Stimulated activated CD4-positive, alpha-beta T cell treated with anti-CD3 and anti-CD28 coated beads, Interleukin-15, amount 100 ng/mL, for 24 hours (primary cell): ENCODE measurements at regions not wholly inside any gene's neighbourhood (a gene's known extent, or its start where the extent isn't known, plus 50 kb on each side); places are given as distances from the start of the nearest gene placed in this dataset.
"Not testable (repeated sequence)": the region's sequence is repeated elsewhere in the genome, so short reads cannot be mapped to it uniquely, and the experiment has no call there.

Experiments used
- DNase-seq: peaks from one replicate; pipeline ENCODE4 v3.0.0-alpha.2; 2020

DNA sequence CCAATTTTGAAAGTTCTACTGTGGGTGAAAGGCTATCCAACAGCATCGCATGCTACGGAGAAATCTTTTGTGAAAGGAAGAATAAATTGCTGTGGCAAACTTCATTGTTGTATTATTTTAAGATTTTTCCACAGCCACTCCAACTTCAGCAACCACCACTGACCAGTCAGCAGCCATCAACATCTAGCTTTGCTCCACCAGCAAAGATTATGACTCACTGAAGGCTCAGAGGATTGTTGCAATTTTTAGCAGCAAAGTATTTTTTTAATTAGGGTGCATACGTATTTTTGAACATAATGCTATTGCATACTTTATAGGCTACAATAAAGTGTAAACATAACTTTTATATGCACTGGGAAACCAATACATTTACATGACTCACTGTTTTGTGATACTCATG, 493.5 kb downstream of the TFAP2A start:
- DNase-seq = no peak

DNA sequence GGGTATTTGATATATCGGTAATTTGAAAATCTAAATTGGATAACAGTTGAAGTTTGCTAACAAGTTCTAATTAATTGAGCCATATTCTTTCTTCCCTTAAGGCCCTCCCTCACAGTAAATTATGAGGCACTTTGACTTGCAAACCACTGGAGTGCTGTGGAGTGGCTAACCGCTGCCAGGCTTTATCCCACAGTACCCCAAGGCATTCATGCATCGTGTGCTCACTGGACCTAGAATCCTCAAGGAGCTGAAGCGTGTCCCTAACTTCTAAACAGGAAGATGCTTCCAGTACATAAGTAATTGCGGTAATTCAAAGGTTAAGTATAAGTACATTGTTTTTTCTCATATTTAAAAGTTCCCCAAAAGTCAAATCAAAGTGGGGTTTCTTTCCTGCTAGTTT, 499.9 kb downstream of the TFAP2A start:
- no peak for DNase-seq

DNA sequence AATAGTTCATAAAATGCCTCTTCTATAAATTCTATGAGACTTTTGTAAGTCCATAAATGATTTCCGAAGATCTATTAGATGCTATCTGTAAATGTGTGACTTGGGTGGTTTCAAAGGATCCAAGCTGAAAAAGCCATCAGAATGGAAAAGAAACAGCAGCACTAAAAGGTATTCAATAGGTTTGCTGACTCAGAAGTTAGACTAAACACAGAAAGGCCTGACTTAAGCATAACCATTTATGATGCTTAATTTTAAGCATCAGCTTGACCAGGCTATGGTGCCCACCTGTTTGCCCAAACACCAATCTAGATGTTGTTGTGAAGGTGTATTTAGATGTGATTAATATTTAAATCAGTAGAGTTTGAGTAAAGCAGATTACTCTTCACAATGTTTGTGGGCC, 513.5 kb downstream of the TFAP2A start:
- DNase-seq = no peak

- no peak for DNase-seq
Observed at GRCh38 chr6:9896806-9897205, 518.1 kb downstream of the TFAP2A start.

DNA sequence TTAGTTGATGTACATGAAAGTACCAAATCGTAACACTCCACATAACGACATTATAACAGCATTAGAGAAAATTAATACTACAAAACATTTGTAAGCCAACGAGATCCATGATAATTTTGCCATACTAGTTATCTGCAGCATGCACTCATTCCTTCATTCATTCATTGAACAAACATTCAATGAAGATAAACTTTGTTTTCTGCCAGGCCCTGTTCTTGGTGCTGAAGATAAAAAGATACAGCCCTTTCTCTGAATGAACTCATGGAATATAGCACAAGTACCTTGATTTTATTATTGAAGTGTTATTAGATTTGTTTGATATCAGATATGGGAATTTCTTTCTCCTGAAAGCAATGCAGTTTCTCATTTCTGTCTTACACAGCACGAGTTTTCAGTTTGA, 524.0 kb downstream of the TFAP2A start:
- no peak for DNase-seq

GRCh38 chr6:9890469-9890868, 524.4 kb downstream of the TFAP2A start:
- no peak for DNase-seq

DNA sequence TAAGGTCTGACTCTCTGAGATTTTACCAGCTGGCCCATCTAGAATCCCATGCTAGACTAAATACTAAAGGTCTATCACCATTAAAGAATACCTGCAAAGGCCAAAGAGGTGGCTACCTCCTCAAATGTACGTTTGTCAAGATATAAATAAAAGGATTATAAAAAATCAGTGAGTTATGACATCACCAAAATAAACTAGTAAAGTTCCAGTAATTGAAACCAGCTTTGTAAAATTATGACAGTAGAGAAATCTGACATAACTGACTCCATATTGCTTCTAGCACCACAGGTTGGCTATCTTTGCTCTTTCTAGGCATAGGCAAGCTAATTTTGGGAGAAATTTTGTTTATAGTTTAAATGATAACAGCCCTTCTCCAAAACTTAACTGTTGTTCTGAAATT, 536.3 kb downstream of the TFAP2A start:
- DNase-seq = no peak

GRCh38 chr6:9875605-9876353, 539.1 kb downstream of the TFAP2A start:
- DNase-seq = no peak

GRCh38 chr6:9862603-9863167, 552.2 kb downstream of the TFAP2A start:
- DNase-seq = no peak

DNA sequence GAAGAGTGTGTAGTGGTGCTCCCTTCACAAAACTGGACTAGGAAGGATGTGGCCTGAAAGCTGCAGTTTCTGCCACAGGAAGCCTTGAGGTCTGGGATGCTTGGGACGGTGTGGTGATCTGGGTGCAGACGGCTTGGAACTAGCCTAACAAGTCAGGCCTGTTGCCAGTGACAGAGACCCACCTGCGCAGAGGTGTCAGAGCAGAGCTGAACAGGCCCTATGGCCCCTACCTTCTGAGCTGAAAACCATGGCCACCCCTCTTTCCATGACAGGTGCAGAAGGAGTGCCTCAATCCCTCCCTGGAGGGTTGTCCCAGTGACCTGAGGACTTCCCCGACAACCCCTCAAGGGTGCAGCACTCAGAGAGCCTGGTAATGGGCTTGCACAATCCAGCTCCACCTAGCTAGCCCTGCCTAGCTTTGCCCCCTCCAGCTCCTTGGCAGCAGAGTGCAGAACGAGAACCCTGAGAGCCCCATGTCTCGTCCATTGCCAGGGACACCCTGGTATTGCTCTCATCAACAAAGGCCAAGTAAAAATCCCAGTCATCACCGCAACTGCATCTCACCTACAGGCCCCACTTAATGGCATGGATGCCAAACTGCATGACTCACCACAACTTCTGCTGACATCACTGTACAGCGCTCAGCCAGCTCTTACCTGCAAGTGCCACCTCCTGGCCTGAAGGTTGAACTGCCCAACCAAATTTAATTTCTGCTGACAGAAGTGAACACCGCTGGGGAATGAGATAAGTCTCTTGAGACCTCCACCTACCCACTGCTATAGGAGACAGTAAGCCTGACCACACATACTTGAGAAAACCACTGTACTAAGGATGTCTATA, 563.1 kb downstream of the TFAP2A start:
- peak; percentile 5 for DNase-seq

DNA sequence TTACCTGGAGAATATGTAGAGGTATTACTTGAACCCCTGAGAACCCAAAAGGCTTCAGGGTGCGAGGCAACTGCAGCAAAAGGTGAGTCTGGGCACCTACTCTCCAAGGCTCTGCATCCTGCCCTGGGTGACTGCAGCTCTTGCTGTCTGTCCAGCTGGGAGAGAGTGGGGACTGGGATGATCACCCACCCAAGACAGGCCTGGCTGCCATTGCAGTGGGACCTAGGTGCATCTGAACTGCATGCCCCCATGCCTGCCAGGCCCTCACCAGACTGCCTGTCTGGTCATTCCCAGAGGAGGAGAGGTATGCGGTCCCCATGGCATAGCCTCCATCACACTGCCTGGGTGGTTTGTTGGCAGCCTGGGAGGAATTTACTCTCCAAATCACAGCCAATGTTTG, 563.9 kb downstream of the TFAP2A start:
- DNase-seq = no peak

- DNase-seq = no peak
Observed at GRCh38 chr6:9848094-9848493, 566.8 kb downstream of the TFAP2A start.

- no peak for DNase-seq
Observed at GRCh38 chr6:9841886-9842725, 572.8 kb downstream of the TFAP2A start.

- DNase-seq = no peak
Observed at GRCh38 chr6:9834233-9834632, 580.6 kb downstream of the TFAP2A start.

DNA sequence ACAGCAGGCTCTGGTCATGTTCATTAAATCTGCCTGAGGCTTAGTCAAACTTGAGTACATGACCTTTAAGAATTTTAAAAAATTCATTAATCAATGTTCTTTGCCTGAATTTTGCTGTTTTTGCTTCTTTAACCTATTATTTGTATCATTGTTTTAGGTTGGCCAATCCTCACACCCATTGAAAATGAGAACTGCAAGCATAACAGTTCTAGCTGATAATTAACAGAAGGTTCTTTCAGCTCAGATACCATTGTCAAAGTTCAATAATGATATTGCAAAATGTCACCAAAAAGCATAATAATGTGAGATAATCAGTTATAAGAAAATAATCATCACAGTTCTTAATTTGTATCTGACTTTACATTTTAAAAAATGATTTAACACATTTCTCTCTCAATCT, 583.1 kb downstream of the TFAP2A start:
- DNase-seq = no peak

GRCh38 chr6:9830808-9831207, 584.1 kb downstream of the TFAP2A start:
- DNase-seq = no peak

GRCh38 chr6:9825526-9825925, 589.3 kb downstream of the TFAP2A start:
- no peak for DNase-seq

- not testable (repeated sequence) for DNase-seq
Observed at GRCh38 chr6:9810727-9811126, 604.1 kb downstream of the TFAP2A start.

GRCh38 chr6:9810286-9810685, 604.6 kb downstream of the TFAP2A start:
- DNase-seq = no peak

DNA sequence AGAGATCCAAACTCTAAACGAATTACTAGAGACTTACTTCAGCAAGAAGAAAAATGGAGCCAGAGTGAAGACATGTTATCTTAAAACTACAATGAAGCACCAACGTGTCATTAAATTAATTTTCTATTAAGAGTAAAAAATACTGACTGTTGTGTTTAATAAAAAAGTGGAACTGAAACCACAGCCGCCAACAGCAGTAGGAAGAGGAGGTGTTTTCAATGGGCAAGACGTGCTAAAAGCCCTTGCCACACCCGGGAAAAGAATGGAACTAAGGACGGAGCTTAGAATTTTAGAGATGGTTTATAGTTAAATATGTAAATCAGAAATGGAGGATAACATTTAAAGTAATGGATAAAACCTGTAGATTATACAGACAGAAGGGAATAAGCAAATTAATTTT, 608.7 kb downstream of the TFAP2A start:
- no peak for DNase-seq

DNA sequence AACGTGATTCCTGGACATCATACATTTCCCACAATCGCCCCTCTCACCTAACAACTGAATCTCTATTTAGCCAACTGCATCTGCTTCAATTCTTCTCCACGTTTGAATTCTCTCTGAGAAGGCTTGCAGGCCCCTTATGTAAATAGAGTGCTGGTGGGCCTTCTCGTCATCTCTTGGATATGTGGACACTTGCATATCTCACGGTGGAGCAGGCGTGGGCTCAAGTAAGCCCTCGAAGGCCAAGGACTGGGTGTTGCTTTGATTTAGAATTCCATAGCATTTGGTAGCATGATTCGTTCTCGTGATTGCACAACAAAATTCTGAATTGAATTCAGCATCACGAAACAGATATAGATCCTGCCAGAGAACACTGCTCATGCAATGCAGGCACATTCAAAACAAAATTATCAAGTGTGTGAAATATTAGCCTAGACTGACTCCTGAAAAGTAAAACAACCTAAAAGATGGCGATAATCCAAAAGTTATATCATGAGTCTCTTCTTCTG, 613.6 kb downstream of the TFAP2A start:
- DNase-seq = no peak

- no peak for DNase-seq
Observed at GRCh38 chr6:9799582-9799981, 615.3 kb downstream of the TFAP2A start.

GRCh38 chr6:9796827-9797226, 618.0 kb downstream of the TFAP2A start:
- no peak for DNase-seq
